ENCODE measurements at regions not wholly inside any gene's neighbourhood (a gene's known extent, or its start where the extent isn't known, plus 50 kb on each side); places are given as distances from the start of the nearest gene placed in this dataset.

DNA sequence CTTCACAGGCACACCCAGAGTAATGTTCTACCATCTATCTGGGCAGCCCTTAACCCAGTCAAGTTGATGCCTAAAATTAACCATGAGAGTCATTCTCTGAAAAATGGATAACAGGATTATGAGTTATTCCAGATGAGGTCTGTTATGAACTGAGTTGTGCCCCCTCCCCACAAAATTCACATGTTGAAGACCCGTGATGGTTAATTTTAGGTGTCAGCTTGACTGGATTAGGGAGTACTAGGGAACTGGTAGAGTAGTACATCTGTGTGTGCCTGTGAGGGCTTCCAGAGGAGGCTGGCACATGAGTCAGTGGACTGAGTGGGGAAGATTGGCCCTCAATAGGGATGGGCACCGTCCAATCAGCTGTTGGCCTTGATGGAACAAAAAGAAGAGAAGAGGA lies 110.4 kb upstream of the MYCN start:
- ATAC-seq (ENCODE audit: insufficient number of reproducible peaks, low FRiP score, low read depth), result no peak
- Histone ChIP-seq H3K4me3 (no peak overlapping the region), H3K9me3 (no peaks in the 10 kb centered on the region), H3K27ac (no peak overlapping the region), H3K36me3 (no peaks in the 10 kb centered on the region), H3K27me3 (replicated peaks; ENCODE audit: insufficient read depth) (no peaks in the 10 kb centered on the region), H3K4me1 (ENCODE audit: control insufficient read depth in 1 of 2, low read depth in 2 of 2) (no peaks in the 10 kb centered on the region)
- no peak for TF ChIP-seq CTCF (IDR thresholded peaks at IDR 0.05)
- DNase-seq (ENCODE audit: low spot score), result no peak

DNA sequence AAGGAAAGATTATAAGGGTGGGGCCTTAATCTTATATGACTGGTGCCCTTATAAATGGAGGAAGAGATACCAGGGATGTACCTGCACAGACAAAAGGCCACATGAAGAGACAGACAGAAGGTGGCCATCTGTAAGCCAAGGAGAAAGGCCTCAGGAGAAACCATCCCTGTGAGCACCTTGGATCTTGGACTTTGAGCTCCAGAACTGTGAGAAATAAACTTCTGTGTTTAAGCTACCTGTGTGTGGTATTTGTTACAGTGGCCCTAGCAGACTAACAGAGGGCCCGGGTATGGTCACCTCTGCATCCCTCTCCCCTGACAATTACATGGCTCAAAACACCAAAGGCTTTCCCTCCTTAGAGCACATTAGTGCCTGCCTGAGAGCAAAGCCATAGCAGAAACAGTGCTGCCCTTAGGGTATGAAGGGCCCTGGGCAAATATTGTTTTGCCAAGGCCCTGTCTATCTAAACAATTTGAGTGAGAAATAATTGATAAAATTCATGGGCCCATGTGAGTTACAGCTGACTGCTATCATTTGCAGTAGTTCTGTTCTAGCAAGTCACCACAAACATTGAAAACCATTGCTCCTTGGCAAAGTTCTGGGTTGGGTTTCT lies 109.3 kb upstream of the MYCN start:
- Histone ChIP-seq H3K4me3 (no peak overlapping the region), H3K9me3 (no peaks in the 10 kb centered on the region), H3K36me3 (no peaks in the 10 kb centered on the region), H3K27me3 (replicated peaks; ENCODE audit: insufficient read depth) (no peaks in the 10 kb centered on the region), H3K4me1 (ENCODE audit: control insufficient read depth in 1 of 2, low read depth in 2 of 2) (no peaks in the 10 kb centered on the region), H3K27ac (no peak overlapping the region)
- TF ChIP-seq CTCF (IDR thresholded peaks at IDR 0.05), result no peak
- ATAC-seq (ENCODE audit: insufficient number of reproducible peaks, low FRiP score, low read depth) (no peak), DNase-seq (ENCODE audit: low spot score) (no peak)

DNA sequence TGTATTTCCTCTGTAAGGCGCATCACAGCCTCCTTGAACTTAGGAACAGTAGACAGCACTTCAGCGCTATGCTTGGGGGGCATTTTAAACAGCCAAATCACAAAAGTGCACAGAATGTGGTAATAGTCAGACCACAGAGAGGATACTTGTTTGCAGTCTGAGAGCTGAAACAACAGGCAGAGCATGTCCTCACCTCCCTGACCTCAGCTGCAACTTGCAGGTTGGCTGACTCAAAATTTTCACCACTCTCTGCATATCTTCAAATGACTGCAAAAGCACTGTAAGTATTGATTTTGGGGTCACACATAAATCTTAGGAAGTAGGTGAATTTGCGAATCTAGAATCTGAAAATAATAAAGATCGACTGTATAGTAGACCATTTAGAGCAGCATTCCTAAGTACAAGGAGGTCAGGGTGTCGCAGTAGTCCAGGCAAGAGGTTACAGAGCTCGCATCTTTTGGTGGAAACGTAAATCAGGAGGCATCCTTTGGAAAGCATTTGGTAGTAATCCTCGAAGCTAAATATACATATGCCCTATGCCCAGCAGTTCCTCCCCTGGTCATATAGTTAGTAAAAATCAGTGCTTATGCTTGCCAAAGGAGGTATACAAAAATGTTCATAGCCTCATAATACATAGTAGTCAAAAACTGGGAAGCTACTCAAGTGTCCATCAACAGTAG lies 108.2 kb upstream of the MYCN start:
- Histone ChIP-seq H3K36me3 (no peaks in the 10 kb centered on the region), H3K27me3 (replicated peaks; ENCODE audit: insufficient read depth) (no peaks in the 10 kb centered on the region), H3K27ac (no peak overlapping the region), H3K9me3 (no peaks in the 10 kb centered on the region), H3K4me1 (ENCODE audit: control insufficient read depth in 1 of 2, low read depth in 2 of 2) (no peaks in the 10 kb centered on the region), H3K4me3 (no peak overlapping the region)
- ATAC-seq (ENCODE audit: insufficient number of reproducible peaks, low FRiP score, low read depth), result no peak
- no peak for TF ChIP-seq CTCF (IDR thresholded peaks at IDR 0.05)
- DNase-seq (ENCODE audit: low spot score), result no peak

- Histone ChIP-seq H3K4me1 (ENCODE audit: control insufficient read depth in 1 of 2, low read depth in 2 of 2) (no peaks in the 10 kb centered on the region), H3K9me3 (no peaks in the 10 kb centered on the region), H3K36me3 (no peaks in the 10 kb centered on the region), H3K27ac (no peak overlapping the region), H3K4me3 (no peak overlapping the region), H3K27me3 (replicated peaks; ENCODE audit: insufficient read depth) (no peaks in the 10 kb centered on the region)
- no peak for DNase-seq (ENCODE audit: low spot score)
- TF ChIP-seq CTCF (IDR thresholded peaks at IDR 0.05), result no peak
- ATAC-seq (ENCODE audit: insufficient number of reproducible peaks, low FRiP score, low read depth), result no peak
Measured at GRCh38 chr2:15832849-15833680, 107.3 kb upstream of the MYCN start.

DNA sequence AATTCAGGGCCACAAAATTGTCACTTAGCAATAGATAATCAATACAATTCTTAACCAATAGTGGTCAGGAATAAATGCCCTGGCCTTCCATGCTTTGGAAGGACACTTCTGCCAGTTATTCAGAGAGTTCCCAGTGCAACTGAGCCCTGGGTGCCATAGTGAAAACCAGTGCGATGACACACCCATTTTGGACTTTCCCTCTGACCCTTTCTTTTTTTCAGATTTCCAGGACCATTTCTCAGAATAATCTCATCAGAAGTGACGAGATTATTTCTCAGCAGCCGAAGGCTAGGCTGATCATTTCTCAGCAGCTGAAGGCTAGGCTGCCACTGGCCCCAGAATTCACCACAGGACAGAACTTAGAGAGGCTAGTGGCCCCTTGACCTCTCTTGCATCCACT lies 106.6 kb upstream of the MYCN start:
- no peak for ATAC-seq (ENCODE audit: insufficient number of reproducible peaks, low FRiP score, low read depth)
- Histone ChIP-seq H3K36me3 (no peaks in the 10 kb centered on the region), H3K4me1 (ENCODE audit: control insufficient read depth in 1 of 2, low read depth in 2 of 2) (no peaks in the 10 kb centered on the region), H3K9me3 (no peaks in the 10 kb centered on the region), H3K4me3 (no peak overlapping the region), H3K27me3 (replicated peaks; ENCODE audit: insufficient read depth) (no peaks in the 10 kb centered on the region), H3K27ac (no peak overlapping the region)
- DNase-seq (ENCODE audit: low spot score), result no peak
- TF ChIP-seq CTCF (IDR thresholded peaks at IDR 0.05), result no peak

All from thoracic aorta (tissue), 2 donors.